ENCODE measurements at regions not wholly inside any gene's neighbourhood (a gene's known extent, or its start where the extent isn't known, plus 50 kb on each side); places are given as distances from the start of the nearest gene placed in this dataset.

DNA sequence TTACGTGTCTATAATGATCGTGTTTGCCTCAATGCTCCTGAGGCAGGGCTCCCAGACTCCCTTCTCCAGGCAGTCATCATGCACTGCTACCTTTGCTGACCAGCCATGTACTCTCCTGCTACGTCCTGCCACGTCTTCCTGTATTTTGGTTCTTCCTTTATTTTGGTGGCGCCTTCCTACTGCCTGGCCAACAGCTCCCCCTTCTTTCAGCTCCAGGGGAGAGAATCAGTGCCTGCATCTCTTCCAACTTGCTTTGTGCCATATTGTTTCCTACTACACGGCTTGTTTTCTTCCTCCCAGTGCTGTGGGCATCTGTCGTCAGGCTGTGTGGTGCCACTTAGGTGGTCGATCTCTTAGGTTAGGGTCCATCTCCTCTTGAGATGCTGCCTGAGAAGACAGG lies 96.2 kb downstream of the FGF9 start:
- H3K4me3 Mint-ChIP-seq, result no peak overlapping the region
- H3K27ac Mint-ChIP-seq, result no peak overlapping the region
- DNase-seq (ENCODE audit: low spot score in 2 of 2, unreplicated experiment in 2 of 2), result no peak
- peaks cover 22% of the 10 kb centered on the region for H3K9me3 Mint-ChIP-seq
- TF ChIP-seq, protein P1, sequence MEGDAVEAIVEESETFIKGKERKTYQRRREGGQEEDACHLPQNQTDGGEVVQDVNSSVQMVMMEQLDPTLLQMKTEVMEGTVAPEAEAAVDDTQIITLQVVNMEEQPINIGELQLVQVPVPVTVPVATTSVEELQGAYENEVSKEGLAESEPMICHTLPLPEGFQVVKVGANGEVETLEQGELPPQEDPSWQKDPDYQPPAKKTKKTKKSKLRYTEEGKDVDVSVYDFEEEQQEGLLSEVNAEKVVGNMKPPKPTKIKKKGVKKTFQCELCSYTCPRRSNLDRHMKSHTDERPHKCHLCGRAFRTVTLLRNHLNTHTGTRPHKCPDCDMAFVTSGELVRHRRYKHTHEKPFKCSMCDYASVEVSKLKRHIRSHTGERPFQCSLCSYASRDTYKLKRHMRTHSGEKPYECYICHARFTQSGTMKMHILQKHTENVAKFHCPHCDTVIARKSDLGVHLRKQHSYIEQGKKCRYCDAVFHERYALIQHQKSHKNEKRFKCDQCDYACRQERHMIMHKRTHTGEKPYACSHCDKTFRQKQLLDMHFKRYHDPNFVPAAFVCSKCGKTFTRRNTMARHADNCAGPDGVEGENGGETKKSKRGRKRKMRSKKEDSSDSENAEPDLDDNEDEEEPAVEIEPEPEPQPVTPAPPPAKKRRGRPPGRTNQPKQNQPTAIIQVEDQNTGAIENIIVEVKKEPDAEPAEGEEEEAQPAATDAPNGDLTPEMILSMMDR (IDR thresholded peaks at IDR 0.05; ENCODE audit: unreplicated experiment), result no peak
- no peaks in the 10 kb centered on the region for H3K4me1 Mint-ChIP-seq
- H3K36me3 Mint-ChIP-seq, result peaks cover 6% of the 10 kb centered on the region
- no peaks in the 10 kb centered on the region for H3K27me3 Mint-ChIP-seq (ENCODE audit: low read depth)

DNA sequence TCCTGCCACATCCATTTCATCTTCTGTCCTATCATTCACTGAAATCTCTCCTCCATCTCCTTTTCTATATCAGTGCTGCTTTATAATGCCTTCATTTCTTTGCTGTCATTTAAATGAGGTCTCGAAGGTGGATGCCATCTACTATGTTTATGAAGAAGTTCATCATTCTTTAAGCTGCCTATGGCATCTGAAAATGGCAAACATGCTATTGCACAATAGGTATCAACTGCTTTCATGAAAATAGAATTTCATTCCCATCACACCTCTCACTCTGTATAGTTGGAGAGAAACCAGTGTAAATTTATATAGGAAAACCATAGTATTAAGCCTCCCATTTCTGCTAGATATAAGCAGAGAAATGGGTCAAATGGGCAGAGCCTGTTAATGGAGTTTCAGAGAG lies 100.2 kb downstream of the FGF9 start:
- H3K27ac Mint-ChIP-seq, result no peak overlapping the region
- peaks cover 22% of the 10 kb centered on the region for H3K9me3 Mint-ChIP-seq
- no peaks in the 10 kb centered on the region for H3K27me3 Mint-ChIP-seq (ENCODE audit: low read depth)
- no peak overlapping the region for H3K4me3 Mint-ChIP-seq
- DNase-seq (ENCODE audit: low spot score in 2 of 2, unreplicated experiment in 2 of 2), result no peak
- TF ChIP-seq, protein P1 (IDR thresholded peaks at IDR 0.05; ENCODE audit: unreplicated experiment), result no peak
- H3K4me1 Mint-ChIP-seq, result no peaks in the 10 kb centered on the region
- peaks cover 6% of the 10 kb centered on the region for H3K36me3 Mint-ChIP-seq

DNA sequence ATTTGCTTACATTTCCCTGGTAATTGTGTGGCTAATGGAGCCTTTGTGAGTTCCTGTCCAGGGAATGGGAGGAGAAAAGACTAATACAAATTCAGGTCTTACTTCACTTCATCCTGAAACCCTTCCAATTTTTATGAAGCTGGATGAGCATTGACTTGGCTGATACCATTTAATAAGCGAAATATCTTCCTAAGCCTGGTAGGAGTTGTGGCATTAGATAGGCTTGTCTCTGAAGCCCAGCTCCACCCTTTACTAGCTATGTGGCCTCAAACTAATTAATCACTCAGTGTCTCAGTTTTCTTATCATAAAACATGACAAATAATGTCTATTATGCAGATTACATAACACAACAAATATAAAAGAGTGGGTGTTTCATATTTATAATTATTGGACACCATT lies 106.3 kb downstream of the FGF9 start:
- TF ChIP-seq, protein P1 (IDR thresholded peaks at IDR 0.05; ENCODE audit: unreplicated experiment), result no peak
- no peak for DNase-seq (ENCODE audit: low spot score in 2 of 2, unreplicated experiment in 2 of 2)
- Mint-ChIP-seq H3K4me1 (peaks cover 4% of the 10 kb centered on the region), H3K4me3 (no peak overlapping the region), H3K27ac (no peak overlapping the region), H3K27me3 (ENCODE audit: low read depth) (no peaks in the 10 kb centered on the region), H3K36me3 (no peaks in the 10 kb centered on the region), H3K9me3 (peaks cover 15% of the 10 kb centered on the region)

DNA sequence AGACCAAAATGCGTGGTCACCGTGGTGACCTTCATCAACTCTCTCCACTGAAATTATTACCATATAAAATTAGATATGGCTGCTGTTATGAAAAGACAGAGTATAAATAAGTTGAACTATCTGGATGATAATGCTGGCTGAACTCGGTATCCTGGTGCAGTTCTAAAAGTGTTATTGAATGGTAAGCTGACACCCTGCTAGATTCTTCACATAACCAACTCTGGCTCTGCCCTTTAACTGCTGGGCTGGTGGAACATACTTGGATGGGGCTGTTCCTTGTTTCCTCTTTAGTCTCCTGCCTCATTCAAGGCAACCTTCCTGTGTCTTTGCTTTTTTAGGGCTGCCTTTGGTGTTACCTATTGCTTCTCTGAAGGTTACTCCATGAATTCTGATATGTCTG lies 106.9 kb downstream of the FGF9 start:
- H3K27ac Mint-ChIP-seq, result no peak overlapping the region
- peaks cover 4% of the 10 kb centered on the region for H3K4me1 Mint-ChIP-seq
- no peaks in the 10 kb centered on the region for H3K36me3 Mint-ChIP-seq

DNA sequence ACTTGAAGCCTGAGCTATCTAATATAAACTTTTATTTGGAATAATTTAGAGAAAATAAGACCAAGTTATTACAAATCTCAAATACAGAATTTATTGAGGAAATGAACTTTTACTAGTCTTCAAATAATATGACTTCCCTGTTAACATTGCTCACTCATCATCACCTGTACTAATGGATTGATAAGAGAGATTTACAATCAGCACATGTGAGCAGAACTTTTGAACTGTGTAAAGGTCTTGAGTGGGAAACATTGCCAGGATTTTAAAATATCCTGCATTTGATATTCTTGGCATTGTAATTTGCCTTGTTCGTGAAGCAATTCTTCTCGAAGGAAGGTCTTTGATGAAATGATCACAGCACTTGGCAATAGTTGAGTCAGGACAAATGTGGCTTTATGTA lies 111.9 kb downstream of the FGF9 start:
- no peaks in the 10 kb centered on the region for H3K27me3 Mint-ChIP-seq (ENCODE audit: low read depth)
- H3K4me3 Mint-ChIP-seq, result no peak overlapping the region
- H3K36me3 Mint-ChIP-seq, result no peaks in the 10 kb centered on the region
- peaks cover 15% of the 10 kb centered on the region for H3K9me3 Mint-ChIP-seq
- TF ChIP-seq, protein P1 (IDR thresholded peaks at IDR 0.05; ENCODE audit: unreplicated experiment), result no peak
- peaks cover 3% of the 10 kb centered on the region for H3K4me1 Mint-ChIP-seq
- no peak for DNase-seq (ENCODE audit: low spot score in 2 of 2, unreplicated experiment in 2 of 2)
- no peak overlapping the region for H3K27ac Mint-ChIP-seq

More for the DNA sequence above, 106.9 kb downstream of the FGF9 start:
- peaks cover 15% of the 10 kb centered on the region for H3K9me3 Mint-ChIP-seq
- no peak for DNase-seq (ENCODE audit: low spot score in 2 of 2, unreplicated experiment in 2 of 2)
- H3K4me3 Mint-ChIP-seq, result no peak overlapping the region
- H3K27me3 Mint-ChIP-seq (ENCODE audit: low read depth), result no peaks in the 10 kb centered on the region
- TF ChIP-seq, protein P1 (IDR thresholded peaks at IDR 0.05; ENCODE audit: unreplicated experiment), result no peak

DNA sequence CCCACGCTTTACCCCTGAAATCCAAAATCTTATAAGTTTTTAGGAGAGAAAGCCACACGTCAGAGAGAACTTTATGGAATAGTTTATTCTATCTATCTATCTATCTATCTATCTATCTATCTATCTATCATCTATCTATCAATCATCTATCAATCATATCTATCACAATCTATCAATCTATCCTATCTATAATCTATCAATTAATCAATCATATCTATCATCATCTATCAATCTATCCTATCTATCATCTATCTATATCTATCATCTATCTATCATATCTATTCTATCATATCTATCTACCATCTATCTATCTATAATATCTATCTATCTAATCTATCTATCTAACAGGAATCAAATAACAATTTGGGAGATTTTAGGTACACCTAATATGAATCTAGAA lies 115.1 kb downstream of the FGF9 start:
- Mint-ChIP-seq H3K4me1 (peaks cover 3% of the 10 kb centered on the region), H3K27ac (no peak overlapping the region), H3K27me3 (ENCODE audit: low read depth) (no peaks in the 10 kb centered on the region), H3K36me3 (no peaks in the 10 kb centered on the region), H3K9me3 (no peaks in the 10 kb centered on the region), H3K4me3 (no peak overlapping the region)
- TF ChIP-seq, protein P1 (IDR thresholded peaks at IDR 0.05; ENCODE audit: unreplicated experiment), result no peak
- no peak for DNase-seq (ENCODE audit: low spot score in 2 of 2, unreplicated experiment in 2 of 2)

Data from mesothelial cell of epicardium (in vitro differentiated cells).